ENCODE measurements at regions not wholly inside any gene's neighbourhood (a gene's known extent, or its start where the extent isn't known, plus 50 kb on each side); places are given as distances from the start of the nearest gene placed in this dataset.
A peak's percentile ranks its signal among the peaks of the same experiment; 100 is the strongest.
"Not testable (repeated sequence)": the region's sequence is repeated elsewhere in the genome, so short reads cannot be mapped to it uniquely, and the experiment has no call there.

DNA sequence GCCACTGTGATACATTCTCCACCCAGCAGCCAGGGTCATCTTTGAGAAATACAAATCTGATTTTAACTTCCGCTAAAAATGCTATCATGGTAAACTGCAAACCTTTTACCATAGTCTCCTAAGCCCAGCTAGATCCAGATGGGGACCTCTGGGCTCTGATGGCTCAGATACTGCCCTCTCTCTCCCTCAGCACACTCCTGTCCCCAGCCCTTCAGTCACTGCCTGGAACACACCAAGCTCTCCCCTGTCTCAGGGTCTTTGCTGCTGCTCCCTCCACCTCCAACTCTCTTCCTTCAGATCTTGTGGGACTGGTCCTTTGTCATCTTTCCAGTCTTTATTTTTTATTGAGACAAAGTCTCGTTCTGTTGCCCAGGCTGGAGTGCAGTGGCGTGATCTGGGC, 65.1 kb downstream of the SPRY4 start:
- no peak for DNase-seq

DNA sequence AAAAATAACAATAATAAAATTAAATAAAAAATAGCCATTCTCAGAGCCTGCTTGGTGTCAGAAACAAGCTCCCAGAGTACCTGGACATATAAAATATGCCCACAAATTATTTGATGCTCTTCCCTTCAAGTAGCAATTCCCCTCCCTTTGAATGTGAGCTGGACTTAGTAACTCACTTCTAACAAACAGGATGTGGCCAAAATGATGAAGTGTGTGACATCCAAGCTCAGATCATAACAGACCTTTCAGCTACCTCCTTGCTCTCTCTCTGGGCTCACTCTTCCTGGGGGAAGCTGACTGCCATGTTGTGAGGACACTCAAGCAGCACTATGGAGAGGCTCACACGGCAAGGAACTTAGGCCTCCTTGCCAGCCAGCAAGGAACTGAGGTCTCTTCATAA, 69.0 kb downstream of the SPRY4 start:
- no peak for DNase-seq

DNA sequence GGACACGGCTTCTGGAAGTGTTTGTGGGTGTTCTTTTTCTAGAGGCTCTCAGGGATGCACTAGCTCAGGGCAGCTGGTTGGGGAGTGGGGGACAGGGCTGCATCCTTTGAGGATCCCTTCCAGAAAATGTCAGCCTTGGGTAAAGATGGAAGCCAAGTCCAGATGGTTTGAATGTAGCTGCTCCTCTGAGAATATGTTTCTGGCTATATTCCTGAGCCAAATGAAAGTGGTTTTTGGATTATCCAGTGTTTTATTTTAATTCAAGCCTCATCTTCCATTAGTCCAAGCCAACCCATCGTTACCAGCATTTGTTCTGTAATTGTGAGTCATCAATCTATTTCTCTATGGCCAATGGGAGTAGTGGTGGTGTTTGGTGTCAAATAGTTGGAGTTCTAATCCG, 70.4 kb downstream of the SPRY4 start:
- no peak for DNase-seq

DNA sequence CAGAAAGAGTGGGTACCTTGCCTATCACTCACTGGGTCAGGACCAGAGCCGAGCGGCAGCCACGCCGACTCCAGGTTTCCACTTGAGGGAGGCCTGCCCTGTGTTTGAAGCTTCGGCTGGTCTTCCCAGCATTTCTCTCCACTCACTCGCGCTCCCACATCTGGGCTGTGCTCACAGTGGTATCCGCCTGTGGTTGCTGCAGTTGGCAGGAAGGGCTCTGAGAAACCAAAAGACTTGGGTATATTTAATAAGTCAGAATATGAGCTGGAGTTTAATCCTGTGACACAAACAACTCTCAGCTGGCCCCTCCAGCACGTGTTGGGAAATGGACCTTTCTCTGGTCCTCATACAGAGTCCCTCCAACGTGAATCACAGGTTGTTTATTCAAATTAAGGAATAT, 70.9 kb downstream of the SPRY4 start:
- no peak for DNase-seq

DNA sequence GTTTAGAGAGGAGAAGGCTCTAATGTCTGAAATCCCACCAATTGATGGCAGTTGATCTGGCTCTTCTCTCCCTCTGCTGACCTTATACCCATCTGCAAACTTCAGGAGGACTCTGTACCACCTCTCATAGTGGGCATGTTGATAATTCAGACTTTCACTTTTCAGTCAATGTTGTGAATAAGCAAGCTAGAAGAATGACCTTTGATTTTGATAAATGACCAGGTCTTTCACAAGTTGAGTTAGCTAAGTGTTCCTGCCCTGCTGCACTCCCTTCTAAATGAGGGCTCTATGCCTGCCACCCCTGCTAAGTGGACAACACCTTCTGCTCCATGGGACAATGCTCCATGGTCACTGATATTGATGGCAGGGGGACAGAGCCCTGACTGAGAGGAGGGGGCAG, 74.7 kb downstream of the SPRY4 start:
- no peak for DNase-seq

DNA sequence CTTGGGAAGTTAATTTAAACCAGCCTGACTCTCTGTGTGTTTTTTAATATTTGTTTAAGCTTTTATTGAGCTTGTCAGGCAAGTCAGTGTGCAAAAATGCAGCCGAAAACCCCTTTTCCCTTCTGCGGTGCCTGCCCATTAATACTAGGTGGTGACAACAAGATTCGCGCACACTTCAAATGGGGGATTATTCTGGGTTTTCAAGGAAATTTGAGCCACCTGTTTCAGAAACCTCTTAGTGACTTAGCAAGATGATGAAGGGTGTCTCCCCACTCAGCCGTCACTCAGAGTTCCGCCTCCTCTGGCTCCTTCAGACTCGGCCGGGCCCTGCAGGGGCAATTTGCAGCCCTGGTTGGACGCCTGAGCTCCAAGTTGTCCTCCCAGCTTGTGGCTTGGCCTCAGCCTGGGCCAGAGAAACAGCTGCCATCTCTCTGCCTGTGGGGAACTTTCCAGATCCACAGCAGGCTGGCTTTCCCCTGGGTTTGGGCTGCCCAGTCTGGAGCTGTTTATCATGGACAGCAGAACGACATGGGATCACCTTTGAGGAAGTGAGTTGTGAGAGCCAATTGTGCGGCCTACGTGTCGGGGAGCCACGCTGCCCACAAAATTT, 75.9 kb downstream of the SPRY4 start:
- no peak for DNase-seq

DNA sequence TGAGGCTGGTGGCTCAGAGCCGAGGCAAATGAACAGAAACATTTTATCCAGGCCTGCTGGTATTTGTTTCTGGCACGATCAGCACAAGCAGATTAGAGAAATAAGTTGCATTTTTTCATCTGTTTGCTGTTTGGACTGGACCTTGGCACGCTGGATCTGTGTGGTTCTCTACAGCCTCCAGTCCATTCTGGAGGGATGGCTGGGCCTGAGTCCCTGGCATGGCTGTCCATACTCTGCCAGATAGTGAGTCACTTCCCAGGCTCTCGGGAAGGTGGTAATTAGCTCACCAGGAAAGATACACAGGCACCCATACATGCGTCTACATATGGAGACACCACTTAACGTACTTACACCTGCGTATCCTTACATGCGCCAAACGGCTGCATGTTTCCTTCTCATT, 78.6 kb downstream of the SPRY4 start:
- no peak for DNase-seq

DNA sequence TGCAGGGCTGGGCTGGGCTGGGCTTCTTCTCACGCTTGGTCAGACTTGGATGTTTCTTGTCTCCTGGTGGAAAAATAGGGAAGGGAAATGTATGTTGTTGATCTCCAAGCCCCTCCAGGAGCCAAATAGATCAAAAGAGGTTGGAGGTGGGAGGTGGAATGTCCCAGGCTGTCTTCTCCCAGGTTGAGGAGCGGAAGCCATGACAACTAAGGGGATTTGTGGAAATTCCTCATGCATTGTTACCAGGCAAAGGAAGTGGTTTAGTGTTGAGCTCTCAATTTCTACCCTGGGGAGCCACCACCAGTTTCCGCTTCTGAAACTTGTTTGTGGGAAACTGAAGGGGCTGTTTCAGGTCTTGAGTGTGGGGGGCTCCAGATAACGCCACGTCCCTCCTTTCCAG, 79.0 kb downstream of the SPRY4 start:
- no peak for DNase-seq

DNA sequence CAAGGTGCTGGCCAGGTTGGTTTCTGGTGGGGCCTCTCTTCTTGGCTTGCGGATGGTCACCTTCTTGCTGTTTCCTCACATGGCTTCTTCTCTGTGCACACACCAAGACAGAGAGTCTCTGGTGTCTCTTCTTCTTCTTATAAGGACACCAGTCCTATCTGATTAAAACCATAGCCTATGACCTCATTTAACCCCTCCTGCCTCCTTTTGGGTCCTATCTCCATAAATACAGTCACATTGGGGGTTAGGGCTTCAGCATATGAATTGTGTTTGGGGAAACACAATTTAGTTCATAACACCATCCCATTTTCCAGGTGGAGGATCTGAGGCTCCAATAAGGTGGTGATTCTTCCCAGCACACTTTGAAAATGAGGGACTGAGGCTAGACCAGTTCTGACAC, 80.4 kb downstream of the SPRY4 start:
- no peak for DNase-seq

DNA sequence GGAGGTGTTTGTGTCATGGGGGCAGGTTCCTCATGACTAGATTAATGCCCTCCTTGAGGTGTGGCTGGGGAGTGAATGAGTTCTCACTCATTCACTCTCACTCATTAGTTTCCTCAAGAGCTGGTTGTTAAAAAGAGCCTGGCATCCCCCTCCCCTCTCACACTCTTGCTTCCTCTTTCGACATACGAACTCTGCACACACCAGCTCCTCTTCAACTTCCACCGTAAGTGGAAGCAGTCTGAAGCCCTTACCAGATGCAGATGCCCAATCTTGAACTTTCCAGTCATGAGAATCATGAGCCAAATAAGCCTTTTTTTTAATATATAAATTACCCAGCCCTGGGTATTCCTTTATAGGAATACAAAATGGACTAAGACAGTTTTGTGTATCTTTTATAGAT, 82.5 kb downstream of the SPRY4 start:
- no peak for DNase-seq

DNA sequence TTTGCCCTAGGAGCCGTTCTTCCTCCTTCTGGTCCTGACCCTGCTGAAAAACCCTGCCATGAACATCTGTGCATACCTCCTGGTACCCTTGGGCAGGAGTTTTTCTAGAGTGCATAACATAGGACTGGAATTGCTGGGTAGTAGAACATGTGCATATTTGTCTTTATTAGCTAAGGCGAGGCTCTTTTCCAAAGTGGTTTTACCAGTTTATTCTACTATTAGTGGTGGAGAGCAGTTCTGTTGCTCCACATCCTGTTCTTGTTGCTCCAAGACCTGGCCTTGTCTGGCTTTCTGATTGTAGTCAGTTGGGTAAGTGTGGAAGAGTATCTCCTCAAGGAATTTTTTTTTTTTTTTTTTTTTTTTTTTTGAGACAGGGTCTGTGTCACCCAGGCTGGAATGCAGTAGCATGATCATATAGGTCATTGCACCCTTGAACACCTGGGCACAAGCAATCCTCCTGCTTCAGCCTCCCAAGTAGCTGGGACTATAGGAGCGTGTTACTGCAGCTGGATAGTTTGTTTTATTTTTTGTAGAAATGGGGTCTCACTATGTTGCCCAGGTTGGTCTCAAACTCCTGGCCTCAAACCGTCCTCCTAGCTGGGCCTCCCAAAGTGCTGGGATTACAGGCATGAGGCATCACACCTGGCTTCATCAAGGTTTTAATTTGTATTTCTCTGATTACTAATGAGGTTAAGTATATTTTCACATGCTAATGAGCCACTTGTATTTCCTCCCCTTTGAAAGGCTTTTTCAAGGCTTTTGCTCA, 85.2 kb downstream of the SPRY4 start:
- DNase-seq = no peak

DNA sequence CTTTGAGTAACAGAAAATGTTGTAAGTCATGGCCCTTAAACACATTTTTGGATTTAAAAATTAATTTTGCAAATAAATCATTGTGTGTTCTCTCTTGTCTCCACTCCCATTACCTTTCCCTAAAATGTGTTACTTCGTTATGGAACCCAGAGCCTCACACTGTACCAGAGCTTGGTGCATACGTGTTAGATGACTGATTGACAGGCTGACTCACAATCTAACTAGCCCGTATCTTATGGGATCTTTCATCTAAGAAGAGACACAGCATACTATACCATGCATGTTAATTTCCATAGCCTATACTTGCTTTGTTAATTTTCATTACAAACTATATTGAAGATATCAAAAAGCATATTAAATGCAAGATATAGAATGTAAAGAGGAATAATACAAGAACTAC, 87.1 kb downstream of the SPRY4 start:
- DNase-seq = no peak

DNA sequence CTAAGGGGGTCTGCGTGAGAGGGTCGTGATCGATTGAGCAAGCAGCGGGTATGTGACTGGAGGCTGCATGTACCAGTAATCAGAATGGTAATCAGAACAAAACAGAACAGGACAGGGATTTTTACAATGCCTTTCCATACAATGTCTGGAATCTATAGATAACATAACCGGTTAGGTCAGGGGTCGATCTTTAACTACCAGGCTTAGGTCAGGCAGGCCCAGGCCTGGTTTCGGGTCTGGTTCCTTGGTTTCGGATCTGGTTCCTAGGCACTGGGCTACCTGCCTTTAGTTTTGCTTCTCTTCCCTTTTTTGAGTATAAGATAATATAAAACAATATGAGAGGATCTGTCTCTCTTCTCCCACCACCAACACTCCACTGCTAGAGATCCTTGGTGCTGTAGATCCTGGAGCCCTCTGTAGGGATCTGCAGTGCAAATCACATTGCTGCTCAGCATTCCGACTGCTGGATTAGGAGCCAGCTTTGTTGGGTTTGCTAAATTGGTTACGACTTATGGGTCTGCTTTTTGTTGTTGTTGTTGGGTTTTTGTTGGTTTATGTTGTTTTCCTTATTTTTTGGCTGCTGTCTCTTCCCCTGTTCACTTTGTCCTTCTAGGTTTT, 88.0 kb downstream of the SPRY4 start:
- not testable (repeated sequence) for DNase-seq

DNA sequence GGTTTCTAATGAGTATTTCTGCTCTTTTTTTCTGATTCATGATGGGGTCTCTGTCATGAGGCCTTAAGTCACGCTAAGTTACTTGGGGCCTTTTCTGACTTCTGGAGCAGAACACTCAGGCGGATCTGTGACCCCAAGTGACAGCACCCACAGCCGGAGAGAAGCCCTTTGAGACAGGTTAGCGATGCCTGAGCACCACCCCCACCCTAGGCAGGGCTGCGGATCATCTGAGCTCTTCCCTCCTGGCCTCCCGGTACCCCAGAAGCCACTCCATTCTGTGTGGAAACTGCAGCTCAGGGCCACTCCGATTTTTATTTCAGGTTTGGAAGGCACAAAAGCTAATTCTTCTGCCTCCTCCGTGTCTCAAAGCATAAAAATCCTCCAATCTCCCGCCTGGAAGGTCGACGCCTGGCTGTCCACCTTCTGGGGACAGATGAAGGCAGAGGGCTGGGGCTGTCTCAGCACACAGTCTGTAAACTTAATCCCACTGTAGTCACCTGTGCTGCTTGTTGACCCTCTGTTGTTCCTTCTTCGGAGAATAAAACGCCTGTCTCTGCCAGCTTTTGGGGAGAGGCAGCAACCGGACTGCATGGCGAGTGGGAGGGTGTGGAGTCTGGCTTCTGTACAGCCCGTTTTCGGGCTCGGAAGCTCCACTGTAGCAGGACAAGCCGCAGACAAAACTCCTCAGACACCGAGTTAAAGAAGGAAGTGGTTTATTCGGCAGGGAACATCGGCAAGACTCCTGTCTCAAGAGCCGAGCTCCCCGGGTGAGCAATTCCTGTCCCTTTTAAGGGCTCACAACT, 88.8 kb downstream of the SPRY4 start:
- no peak for DNase-seq

DNA sequence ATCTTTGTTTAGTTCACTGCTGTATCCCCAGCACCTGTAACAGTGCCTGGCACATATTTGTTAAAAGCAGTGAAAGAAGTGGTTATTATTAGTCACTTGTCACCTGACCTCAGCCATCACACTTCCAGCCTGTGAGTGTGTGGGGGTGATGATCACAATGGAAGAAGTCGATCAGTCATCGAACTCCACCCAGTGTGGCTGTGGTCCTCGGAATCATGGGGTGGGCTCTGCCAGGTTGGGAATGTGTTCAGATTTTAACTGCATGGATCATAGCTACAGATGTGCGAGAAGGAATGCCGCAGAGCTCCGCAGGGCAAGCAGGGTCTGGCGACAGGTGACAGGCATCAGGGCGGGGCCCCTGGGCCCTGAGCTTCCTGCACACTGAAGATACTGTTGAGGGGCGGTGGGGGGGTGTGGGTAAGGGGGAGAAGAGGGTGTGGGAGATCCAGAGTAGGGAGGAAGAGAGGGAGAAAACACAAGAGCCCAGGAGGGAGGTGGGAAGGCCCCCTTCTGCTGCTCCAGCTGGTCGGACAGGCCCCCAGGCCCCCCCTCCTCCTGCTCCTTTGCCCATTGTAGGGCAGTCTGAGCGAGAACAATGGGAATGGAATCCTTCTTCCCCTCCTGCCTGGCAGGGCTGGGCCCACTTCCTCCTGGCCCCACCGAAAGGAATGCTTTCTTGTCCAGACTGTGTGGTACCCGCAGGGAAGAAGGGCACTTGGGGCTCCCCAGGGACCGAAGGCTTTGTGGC, 89.6 kb downstream of the SPRY4 start:
- DNase-seq = peak; percentile 9 to 30

DNA sequence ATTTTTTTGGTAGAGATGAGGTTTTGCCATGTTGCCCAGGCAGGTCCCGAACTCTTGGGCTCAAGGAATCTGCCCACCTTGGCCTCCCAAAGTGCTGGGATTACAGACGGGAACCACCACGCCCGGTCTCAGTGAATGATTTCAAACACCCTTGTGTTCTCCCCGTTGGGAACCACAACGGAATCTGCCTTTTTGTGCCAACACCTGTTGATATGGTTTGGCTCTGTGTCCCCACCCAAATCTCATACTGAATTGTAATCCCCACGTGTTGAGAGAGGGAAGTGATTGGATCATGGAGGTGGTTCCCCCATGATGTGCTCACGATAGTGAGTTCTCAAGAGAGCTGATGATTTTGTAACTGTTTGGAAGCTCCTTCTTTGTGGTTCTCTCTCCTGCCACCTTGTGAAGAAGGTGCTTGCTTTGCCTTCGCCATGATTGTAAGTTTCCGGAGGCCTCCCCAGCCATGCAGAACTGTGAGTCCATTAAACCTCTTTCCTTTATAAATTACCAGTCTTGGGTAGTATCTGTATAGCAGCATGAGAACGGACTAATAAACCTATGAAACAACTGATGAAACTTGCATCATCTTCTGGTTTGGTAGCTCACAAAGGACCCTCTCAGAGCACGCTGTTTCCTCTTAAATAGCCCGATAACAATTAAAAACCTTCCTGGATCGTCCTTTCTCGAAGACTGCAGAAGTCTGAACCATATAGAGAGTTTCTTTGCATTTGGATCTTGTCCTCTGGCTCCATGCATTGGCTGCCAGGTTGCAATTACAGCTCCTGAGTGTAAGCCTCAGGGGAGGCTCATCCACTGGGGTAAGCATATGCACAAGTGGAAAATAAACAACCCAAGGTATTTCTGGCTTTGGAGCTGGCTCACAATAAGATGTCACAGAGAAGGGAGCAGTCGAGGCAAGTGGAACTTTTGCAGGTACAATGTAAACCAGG, 91.5 kb downstream of the SPRY4 start:
- no peak for DNase-seq

DNA sequence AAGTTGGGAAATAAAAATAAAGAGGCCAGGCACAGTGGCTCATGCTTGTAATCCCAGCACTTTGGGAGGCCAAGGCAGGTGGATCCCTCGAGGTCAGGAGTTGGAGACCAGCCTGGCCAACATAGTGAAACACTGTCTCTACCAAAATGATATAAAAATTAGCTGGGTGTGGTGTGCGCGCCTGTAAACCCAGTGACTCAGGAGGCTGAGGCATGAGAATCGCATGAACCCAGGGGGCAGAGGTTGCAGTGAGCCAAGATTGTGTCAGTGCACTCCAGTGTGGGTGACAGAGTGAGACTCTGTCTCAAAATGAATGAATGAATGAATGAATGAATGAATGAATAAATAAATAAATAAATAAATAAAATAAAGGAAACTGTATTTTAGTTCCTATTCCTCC, 93.9 kb downstream of the SPRY4 start:
- DNase-seq = not testable (repeated sequence)

DNA sequence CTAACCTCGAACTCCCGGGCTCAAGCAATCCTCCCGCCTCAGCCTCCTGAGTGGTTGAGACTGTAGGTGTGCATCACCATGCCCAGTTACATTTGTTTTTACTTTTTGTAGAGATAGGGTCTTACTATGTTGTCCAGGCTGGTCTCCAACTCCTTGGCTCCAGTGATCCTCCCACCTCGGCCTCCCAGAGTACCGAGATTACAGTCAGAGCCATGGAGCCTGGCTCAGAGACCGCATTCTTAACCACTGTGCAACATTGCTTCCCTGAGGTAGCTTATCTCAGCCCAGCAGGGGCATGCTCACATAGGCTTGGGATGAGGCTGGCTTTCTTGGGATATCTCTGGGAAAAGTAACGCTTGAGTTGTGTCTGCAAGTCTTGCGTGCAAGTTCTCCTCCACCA, 99.7 kb downstream of the SPRY4 start:
- no peak for DNase-seq

DNA sequence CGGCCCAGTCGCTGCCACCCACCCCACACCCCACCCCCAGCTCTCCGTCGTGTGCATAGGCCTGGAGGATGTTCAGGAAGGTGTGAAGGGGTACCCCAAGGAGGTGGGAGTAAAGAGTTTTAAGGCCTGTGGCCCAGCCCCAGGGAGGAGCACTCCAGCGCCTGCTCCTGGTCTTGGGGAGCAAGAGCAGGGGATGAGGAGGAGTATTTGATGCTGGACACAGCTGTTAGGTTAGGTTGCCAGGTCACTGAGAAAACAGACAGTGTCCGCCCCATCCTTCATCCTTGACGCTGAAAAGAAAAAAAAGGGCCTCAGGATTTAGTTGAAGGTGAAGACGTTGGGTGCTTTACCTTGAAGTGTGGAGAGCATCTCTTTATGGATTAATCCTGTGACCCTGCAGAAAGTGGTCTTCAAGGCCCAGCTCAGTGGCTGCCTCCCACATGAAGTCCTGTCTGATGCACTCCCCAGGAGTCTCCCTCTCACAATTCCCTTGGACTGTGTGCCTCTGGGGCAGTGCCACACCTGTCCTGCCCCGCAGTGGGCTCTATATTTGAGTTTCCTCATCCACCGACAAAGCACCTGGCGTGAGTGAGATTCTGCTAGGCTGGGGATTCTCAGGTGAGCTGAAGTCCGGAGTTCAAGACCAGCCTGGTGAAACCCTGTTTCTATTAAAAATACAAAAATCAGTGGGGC, 101.8 kb downstream of the SPRY4 start:
- no peak for DNase-seq

DNA sequence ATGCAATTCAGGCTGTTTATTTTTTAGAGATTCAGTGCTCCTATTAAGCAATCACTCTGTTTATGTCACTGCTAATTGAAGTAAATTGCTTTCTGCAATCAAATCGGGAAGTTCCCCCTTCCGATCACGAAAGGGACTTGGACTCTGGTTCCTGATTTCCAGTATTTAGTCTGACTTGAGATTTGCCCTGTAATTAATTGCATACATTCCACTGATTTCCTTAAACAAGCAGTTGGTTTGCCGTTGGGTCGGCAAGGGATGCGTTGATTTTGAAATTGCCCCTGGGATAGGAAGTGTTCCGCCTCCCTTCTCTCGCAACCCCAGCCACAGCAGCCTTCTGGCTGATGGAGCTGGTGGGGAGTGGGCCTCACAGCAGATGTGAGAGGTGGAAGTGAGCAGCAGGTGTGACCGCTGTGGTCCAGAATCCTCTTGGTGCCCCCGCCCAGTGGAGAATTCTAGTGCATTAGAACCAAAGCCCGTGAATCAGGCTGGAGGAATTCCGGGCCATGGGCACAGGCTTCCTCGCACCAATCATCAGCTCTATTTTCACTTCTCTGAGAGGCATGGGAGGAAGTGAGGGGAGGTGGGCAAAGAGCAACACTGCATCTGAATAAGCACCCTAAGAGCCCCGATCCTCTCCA, 102.5 kb downstream of the SPRY4 start:
- DNase-seq = no peak

All from activated CD4-positive, alpha-beta T cell treated with anti-CD3 and anti-CD28 coated beads, Interleukin-2, amount 50 U/mL, for 4 hours (primary cell).